ENCODE measurements at regions not wholly inside any gene's neighbourhood (a gene's known extent, or its start where the extent isn't known, plus 50 kb on each side); places are given as distances from the start of the nearest gene placed in this dataset.
A peak's percentile ranks its signal among the peaks of the same experiment; 100 is the strongest.
"Not testable (repeated sequence)": the region's sequence is repeated elsewhere in the genome, so short reads cannot be mapped to it uniquely, and the experiment has no call there.

GRCh38 chr6:14290772-14291330 lies 173.3 kb downstream of the CD83 start:
- DNase-seq = no peak
- H3K4me3 Mint-ChIP-seq = no peak overlapping the region
- CTCF ChIA-PET = interaction anchor here (1.2 kb wide), 1 partner anchor 105 kb away, joined by 3 read pairs; no protein-coding TSS in a partner anchor

GRCh38 chr6:14291331-14291730 lies 173.8 kb downstream of the CD83 start:
- ATAC-seq (no peak), DNase-seq (no peak)
- Mint-ChIP-seq H3K4me3 (no peak overlapping the region), H3K4me1 (peaks cover 17% of the 10 kb centered on the region), H3K27me3 (peaks cover 11% of the 10 kb centered on the region), H3K9me3 (ENCODE audit: low read depth) (no peaks in the 10 kb centered on the region), H3K36me3 (peaks cover 4% of the 10 kb centered on the region), H3K27ac (no peak overlapping the region)
- CTCF ChIA-PET = no interaction called here

More at GRCh38 chr6:14290772-14291330, 173.3 kb downstream of the CD83 start:
- Mint-ChIP-seq H3K9me3 (ENCODE audit: low read depth) (no peaks in the 10 kb centered on the region), H3K4me1 (peaks cover 17% of the 10 kb centered on the region), H3K27me3 (peaks cover 11% of the 10 kb centered on the region), H3K27ac (peak overlapping the region; percentile 0), H3K36me3 (peaks cover 4% of the 10 kb centered on the region)
- ATAC-seq = no peak

GRCh38 chr6:14292119-14292518 lies 174.5 kb downstream of the CD83 start:
- no peak overlapping the region for H3K4me3 Mint-ChIP-seq
- no peak overlapping the region for H3K27ac Mint-ChIP-seq
- DNase-seq = no peak
- no peak for ATAC-seq
- peaks cover 17% of the 10 kb centered on the region for H3K4me1 Mint-ChIP-seq
- peaks cover 11% of the 10 kb centered on the region for H3K27me3 Mint-ChIP-seq
- H3K9me3 Mint-ChIP-seq (ENCODE audit: low read depth) = no peaks in the 10 kb centered on the region
- CTCF ChIA-PET = no interaction called here
- peaks cover 4% of the 10 kb centered on the region for H3K36me3 Mint-ChIP-seq

- Mint-ChIP-seq H3K9me3 (ENCODE audit: low read depth) (no peaks in the 10 kb centered on the region), H3K4me3 (no peak overlapping the region), H3K36me3 (no peaks in the 10 kb centered on the region), H3K4me1 (peaks cover 14% of the 10 kb centered on the region), H3K27me3 (peaks cover 3% of the 10 kb centered on the region), H3K27ac (no peak overlapping the region)
- ATAC-seq (no peak), DNase-seq (no peak)
- CTCF ChIA-PET = no interaction called here
Observed at GRCh38 chr6:14294270-14294951, 176.8 kb downstream of the CD83 start.

GRCh38 chr6:14296698-14297097 lies 179.1 kb downstream of the CD83 start:
- H3K4me3 Mint-ChIP-seq; H3K36me3 Mint-ChIP-seq; H3K27ac Mint-ChIP-seq; H3K9me3 Mint-ChIP-seq (ENCODE audit: low read depth); ATAC-seq; H3K27me3 Mint-ChIP-seq; DNase-seq; H3K4me1 Mint-ChIP-seq: not testable (repeated sequence)
- CTCF ChIA-PET = interaction anchor here (1.2 kb wide), 1 partner anchor 175 kb away, joined by 3 read pairs; no protein-coding TSS in a partner anchor

GRCh38 chr6:14297118-14297517 lies 179.5 kb downstream of the CD83 start:
- CTCF ChIA-PET; H3K4me1 Mint-ChIP-seq; DNase-seq; H3K36me3 Mint-ChIP-seq; ATAC-seq; H3K27ac Mint-ChIP-seq; H3K9me3 Mint-ChIP-seq (ENCODE audit: low read depth); H3K4me3 Mint-ChIP-seq; H3K27me3 Mint-ChIP-seq: not testable (repeated sequence)

GRCh38 chr6:14300189-14300588 lies 182.6 kb downstream of the CD83 start:
- H3K27me3 Mint-ChIP-seq; H3K9me3 Mint-ChIP-seq (ENCODE audit: low read depth); H3K36me3 Mint-ChIP-seq; CTCF ChIA-PET; ATAC-seq; H3K4me1 Mint-ChIP-seq; H3K4me3 Mint-ChIP-seq; H3K27ac Mint-ChIP-seq; DNase-seq: not testable (repeated sequence)

GRCh38 chr6:14300721-14301120 lies 183.1 kb downstream of the CD83 start:
- CTCF ChIA-PET; H3K36me3 Mint-ChIP-seq; H3K4me1 Mint-ChIP-seq; H3K27me3 Mint-ChIP-seq; ATAC-seq; H3K27ac Mint-ChIP-seq; H3K9me3 Mint-ChIP-seq (ENCODE audit: low read depth); DNase-seq; H3K4me3 Mint-ChIP-seq: not testable (repeated sequence)

- H3K9me3 Mint-ChIP-seq (ENCODE audit: low read depth); ATAC-seq; CTCF ChIA-PET; DNase-seq; H3K4me1 Mint-ChIP-seq; H3K27ac Mint-ChIP-seq; H3K36me3 Mint-ChIP-seq; H3K27me3 Mint-ChIP-seq; H3K4me3 Mint-ChIP-seq: not testable (repeated sequence)
Observed at GRCh38 chr6:14301477-14301876, 183.9 kb downstream of the CD83 start.

GRCh38 chr6:14305131-14305530 lies 187.6 kb downstream of the CD83 start:
- Mint-ChIP-seq H3K27me3 (no peaks in the 10 kb centered on the region), H3K4me3 (no peak overlapping the region), H3K4me1 (peaks cover 4% of the 10 kb centered on the region), H3K36me3 (no peaks in the 10 kb centered on the region), H3K9me3 (ENCODE audit: low read depth) (no peaks in the 10 kb centered on the region), H3K27ac (no peak overlapping the region)
- ATAC-seq (no peak), DNase-seq (no peak)
- CTCF ChIA-PET = no interaction called here

- ATAC-seq = no peak
- Mint-ChIP-seq H3K27ac (no peak overlapping the region), H3K27me3 (no peaks in the 10 kb centered on the region), H3K4me1 (peaks cover 4% of the 10 kb centered on the region), H3K36me3 (no peaks in the 10 kb centered on the region), H3K9me3 (ENCODE audit: low read depth) (no peaks in the 10 kb centered on the region), H3K4me3 (no peak overlapping the region)
- DNase-seq = no peak
- CTCF ChIA-PET = no interaction called here
Observed at GRCh38 chr6:14305624-14306023, 188.1 kb downstream of the CD83 start.

- no peak for DNase-seq
- CTCF ChIA-PET = no interaction called here
- no peak overlapping the region for H3K27ac Mint-ChIP-seq
- no peaks in the 10 kb centered on the region for H3K36me3 Mint-ChIP-seq
- no peak for ATAC-seq
- no peaks in the 10 kb centered on the region for H3K27me3 Mint-ChIP-seq
- H3K9me3 Mint-ChIP-seq (ENCODE audit: low read depth) = no peaks in the 10 kb centered on the region
- no peak overlapping the region for H3K4me3 Mint-ChIP-seq
- peaks cover 4% of the 10 kb centered on the region for H3K4me1 Mint-ChIP-seq
Observed at GRCh38 chr6:14306151-14306906, 188.8 kb downstream of the CD83 start.

GRCh38 chr6:14309516-14309915 lies 191.9 kb downstream of the CD83 start:
- ATAC-seq (no peak), DNase-seq (no peak)
- CTCF ChIA-PET = no interaction called here
- no peaks in the 10 kb centered on the region for H3K36me3 Mint-ChIP-seq
- no peak overlapping the region for H3K27ac Mint-ChIP-seq
- peaks cover 4% of the 10 kb centered on the region for H3K4me1 Mint-ChIP-seq
- no peaks in the 10 kb centered on the region for H3K9me3 Mint-ChIP-seq (ENCODE audit: low read depth)
- no peak overlapping the region for H3K4me3 Mint-ChIP-seq
- H3K27me3 Mint-ChIP-seq = no peaks in the 10 kb centered on the region

- Mint-ChIP-seq H3K4me3 (no peak overlapping the region), H3K27ac (no peak overlapping the region), H3K27me3 (no peaks in the 10 kb centered on the region), H3K36me3 (no peaks in the 10 kb centered on the region), H3K9me3 (ENCODE audit: low read depth) (no peaks in the 10 kb centered on the region), H3K4me1 (peaks cover 7% of the 10 kb centered on the region)
- CTCF ChIA-PET = no interaction called here
- DNase-seq (no peak), ATAC-seq (no peak)
Observed at GRCh38 chr6:14309951-14310445, 192.4 kb downstream of the CD83 start.
